CD4-positive, alpha-beta T cell treated with Interleukin-10 for 1 hour (primary cell): ENCODE measurements at regions not wholly inside any gene's neighbourhood (a gene's known extent, or its start where the extent isn't known, plus 50 kb on each side); places are given as distances from the start of the nearest gene placed in this dataset.
"Not testable (repeated sequence)": the region's sequence is repeated elsewhere in the genome, so short reads cannot be mapped to it uniquely, and the experiment has no call there.

ENCODE experiments used
- DNase-seq: peaks from one replicate; pipeline ENCODE4 v3.0.0-alpha.2; 2020

DNA sequence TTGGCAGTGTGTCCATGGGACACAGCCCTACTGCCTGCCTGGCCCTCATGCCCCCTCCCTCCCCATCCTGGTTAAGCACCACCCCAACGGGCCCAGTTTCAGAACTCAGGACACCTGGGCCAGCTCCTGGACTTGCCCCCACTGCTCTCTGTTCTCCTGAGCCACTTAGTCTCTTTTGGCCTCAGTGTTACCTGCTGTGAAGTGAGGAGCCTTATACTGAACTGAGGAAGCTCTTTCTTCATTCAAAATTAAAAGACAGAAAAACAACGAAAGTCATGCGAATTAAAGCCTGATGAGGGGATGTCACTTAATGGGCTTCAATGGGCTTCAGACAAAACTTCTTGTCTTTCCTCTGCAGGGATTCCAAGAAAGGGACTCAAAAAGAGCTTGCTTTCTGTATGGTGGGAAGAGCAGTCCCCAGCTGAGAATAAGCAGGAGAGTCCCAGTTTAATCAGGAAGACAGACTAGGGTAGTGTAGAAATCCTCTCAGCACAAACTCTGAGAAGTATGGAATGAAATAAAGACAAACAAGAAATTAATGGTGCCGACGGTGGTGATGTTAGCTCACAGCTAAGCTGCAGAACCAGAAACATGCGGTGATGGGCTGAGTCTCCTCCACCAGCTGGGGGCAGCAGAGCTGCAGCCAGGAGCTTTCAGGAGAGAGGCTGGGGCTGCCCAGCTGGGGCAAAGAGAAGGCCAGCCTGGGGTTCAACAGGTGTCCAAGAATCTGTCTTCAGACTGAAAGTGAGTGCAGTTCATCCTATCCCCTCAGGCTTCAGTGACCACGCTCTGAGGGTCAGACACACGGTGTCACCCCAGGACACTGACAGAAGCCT is 101.0 kb downstream of the GGTLC2 start:
- DNase-seq = peak; percentile 64

- DNase-seq = no peak
Observed at GRCh38 chr22:22746061-22746962, 101.9 kb downstream of the GGTLC2 start.

DNA sequence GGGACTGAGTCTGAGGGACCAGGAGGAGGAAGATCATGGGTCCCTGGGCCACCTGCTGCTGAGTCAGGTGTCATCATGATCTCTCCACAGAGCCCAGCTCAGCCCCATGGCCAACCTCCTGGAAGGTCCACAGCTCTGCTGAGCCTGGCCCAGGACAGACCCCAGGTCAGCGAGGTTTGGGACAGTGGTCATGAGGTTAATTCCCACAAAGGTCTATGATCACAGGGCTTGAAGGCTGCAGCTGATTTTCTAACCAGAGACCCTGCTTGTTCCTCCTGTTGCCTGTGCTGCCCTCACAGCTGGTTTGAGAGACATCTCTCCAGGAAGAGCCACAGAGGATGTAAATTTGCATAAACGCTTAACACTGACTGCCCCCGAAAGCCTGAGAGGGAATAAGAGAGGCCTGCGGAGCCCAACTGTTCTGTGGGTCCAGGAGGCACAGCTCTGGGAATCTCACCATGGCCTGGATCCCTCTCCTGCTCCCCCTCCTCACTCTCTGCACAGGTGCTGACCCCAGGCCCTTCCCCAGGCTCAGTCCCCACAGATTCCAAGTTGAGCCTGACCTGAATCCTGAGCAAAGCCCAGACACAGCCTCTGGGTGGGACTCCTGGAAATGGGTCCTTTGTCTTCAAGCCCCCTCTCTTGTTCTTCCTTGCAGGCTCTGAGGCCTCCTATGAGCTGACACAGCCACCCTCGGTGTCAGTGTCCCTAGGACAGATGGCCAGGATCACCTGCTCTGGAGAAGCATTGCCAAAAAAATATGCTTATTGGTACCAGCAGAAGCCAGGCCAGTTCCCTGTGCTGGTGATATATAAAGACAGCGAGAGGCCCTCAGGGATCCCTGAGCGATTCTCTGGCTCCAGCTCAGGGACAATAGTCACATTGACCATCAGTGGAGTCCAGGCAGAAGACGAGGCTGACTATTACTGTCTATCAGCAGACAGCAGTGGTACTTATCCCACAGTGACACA is 102.8 kb downstream of the GGTLC2 start:
- DNase-seq = no peak

- peak; percentile 61 for DNase-seq
Observed at GRCh38 chr22:22748297-22748743, 103.9 kb downstream of the GGTLC2 start.

GRCh38 chr22:22748756-22749155 is 104.3 kb downstream of the GGTLC2 start:
- no peak for DNase-seq

DNA sequence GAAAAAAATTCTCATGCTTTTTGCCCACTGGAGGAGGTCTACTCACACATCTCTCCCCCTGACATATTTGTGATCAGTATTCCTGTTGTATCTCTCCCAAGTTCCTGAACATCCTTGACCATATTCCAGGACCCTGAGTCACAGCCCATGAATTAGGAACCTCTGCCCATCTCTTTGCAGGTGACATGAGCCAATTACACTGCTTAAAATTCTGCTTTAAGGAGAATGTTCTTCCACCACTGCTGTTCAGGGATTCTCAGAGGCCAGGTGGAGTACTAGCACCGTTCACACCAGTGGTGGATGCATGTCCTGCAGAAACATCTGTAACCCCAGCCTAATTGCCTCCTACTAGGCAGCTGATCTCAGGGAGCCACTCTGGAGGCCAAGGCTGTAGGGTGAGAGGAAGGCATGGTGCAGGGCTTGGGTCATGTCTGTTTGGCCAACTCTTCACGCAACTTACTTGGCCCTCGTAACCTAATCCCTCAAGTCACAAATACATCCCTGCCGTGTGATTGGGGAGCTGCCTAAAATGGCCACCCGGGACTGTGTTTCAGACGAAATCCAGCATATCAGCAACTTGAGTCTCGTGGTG is 104.8 kb downstream of the GGTLC2 start:
- DNase-seq = no peak

- no peak for DNase-seq
Observed at GRCh38 chr22:22750335-22751042, 106.1 kb downstream of the GGTLC2 start.

DNA sequence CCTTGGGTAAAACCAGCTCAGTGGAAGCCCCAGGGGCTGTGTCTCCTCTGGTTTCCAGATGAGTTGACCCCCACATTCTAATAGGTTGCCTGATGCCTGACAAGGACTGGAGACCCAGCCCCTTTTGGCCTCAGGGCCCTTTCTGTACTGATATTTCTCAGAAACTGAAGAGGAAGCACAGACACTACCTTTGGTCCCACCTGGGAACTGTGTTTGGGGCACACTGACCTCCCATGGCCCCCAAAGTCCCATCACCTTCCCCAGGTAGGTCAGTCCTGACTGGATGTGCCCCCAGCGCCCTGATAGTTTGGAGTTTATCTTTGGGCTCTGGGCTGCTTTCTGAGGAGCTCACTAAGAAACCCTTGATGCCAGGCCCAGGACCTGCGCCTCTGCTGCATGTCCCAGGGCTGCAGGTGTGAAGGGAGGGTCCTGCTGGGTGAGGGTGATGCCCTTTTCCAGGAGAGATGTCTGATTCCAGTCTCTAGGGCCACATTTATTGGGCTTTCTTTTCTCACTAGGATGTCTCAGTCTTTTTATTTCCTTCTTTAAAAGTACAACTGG is 106.7 kb downstream of the GGTLC2 start:
- no peak for DNase-seq

DNA sequence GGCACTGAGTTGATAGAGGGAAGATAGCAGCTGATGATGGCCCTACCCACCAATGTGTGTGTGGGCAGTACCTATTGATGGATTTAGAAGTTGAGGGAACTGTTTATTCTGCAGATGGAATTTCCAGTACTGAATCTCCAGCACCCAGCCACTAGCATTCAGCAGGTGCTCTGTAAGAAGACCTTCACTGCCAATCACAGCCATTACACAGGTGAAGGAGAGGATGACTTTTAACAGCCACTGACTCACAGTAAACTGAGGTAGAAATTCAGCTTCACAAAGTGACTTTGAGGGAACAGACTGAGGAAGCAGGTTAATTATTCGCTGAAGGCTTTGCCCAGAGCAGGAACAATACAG is 107.8 kb downstream of the GGTLC2 start:
- DNase-seq = no peak

DNA sequence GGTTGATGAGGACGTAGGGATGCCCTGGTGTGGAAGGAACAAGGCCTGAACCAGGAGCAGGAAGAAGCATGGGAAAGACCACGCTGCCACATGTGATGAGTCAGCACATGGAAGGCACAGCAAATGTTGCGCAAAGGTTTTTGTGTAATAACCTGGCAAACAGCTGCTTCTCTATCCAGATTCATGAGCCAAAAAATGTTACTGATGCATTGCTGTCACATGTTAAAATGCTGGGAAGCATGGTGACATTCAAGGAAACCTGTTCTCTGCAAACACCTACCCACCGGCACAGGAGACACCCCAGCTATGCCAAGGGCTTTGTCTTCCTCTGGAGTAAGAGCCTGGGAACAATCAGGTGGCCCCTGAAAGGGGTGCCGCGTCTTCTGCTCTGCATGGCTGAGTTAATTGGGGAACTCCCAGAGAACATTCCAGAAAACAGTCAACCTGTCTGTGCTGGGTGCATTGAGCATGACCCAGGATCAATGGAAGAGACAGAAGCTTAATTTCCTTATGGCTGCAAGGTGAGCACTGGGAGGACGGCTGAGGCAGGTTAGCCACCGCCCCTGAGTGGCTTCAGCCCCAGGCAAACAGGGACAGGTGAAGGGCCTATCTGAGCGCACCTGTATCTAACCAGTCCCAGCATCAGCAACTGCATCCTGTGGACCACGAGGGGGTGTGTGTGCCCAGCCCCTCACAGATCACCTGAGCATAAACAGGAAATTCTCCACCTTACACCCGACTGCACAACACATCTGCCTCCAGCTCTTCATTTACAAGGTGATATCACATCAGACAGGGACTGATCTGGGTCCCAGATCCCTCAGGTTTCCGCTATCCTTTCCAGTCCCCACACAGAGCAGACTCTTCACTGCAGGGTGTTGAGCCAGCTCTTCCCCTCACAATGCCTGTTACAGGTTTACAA is 108.4 kb downstream of the GGTLC2 start:
- DNase-seq = peak; percentile 51

DNA sequence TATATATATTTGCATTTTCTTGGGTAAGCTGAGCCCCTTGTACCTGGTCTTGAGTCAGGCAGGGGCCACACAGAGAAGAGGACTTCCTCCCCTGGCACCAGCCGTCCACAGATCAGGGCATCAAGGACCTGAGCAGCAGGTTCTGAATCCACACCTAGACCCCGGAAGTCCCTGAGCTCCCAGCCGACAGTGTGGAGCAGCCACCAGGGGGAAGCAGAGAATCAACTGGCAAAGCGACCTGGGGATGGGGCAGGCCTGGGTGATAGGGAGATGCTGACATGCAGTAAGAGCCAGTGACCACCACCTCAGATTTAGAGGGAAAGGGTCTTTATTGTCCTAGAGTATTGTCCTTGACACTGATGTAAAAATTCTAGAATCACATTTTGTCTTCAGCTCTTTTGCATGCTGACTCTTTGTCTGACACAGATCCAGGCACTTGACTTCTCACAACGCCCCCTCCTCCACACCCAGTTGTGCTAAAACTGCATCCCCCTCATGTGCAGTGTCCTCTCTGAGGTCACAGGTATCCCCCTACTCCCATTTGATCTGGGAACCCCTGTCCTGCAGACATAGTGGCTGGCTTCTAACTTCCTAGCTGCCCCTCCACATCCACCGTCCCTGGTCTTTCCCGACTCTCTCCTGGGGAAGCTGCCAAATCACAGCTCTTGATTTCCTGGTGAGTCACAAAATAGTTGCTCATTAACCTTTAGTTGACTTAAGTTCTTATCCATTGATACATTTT is 109.3 kb downstream of the GGTLC2 start:
- peak; percentile 85 for DNase-seq

GRCh38 chr22:22754268-22754657 is 109.8 kb downstream of the GGTLC2 start:
- DNase-seq = no peak

DNA sequence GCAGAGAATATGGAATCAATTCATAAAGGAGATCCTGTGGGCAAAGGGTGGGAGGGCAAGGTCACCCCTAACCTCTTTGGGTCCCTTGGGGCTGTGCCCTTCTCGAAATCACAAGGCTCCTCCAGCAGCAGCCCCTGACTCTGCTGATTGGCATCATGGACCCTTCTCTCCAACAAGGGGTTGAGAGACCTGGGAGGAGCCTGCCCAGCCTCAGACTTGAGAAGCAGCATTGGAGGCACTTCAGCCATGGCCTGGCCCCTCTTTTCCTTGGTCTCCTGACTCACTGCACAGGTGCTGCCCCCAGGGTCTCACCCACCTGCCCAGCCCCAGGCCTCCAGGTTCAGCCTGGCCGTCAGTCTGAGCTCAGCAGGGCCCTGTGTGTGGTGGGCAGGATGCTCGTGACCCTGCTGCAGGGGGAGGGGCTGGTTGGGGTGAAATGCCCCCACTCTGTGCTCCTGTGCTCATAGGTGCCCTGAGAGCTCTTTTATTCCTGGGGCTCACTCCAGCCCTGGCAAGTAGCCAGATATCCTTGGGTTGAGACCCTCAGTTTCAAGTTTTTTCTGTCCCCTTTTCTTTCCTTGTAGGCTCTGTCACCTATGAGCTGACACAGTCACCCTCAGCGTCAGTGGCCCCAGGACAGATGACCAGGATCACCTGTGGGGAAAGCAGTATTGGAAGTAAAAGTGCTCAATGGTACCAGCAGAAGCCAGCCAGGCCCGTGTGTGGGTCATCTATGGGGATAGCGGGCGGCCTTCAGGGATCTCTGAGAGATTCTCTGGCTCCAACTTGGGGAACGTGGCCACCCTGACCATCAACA is 110.8 kb downstream of the GGTLC2 start:
- no peak for DNase-seq

- no peak for DNase-seq
Observed at GRCh38 chr22:22755778-22756100, 111.3 kb downstream of the GGTLC2 start.

DNA sequence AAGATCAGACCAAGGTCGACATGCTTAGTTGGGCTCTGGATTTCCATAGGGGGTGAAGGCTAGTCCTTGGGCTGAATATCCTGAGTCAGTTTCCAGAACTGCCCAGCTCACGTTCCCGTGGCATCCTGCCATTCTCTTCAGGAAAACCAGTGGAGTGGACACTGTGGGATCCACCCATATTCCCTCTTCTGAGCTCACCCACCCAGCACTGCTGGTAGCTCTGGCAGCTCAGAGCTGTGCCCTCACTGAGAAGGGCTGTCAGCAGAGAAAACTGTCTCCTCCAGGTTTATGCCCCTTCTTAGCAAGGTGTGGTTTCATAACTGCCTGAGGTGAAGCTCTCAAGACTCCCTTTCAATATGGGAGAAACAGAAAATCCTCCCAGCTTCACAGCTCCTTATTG is 111.7 kb downstream of the GGTLC2 start:
- DNase-seq = no peak

- DNase-seq = not testable (repeated sequence)
Observed at GRCh38 chr22:22756551-22757201, 112.3 kb downstream of the GGTLC2 start.

GRCh38 chr22:22758101-22758807 is 113.8 kb downstream of the GGTLC2 start:
- not testable (repeated sequence) for DNase-seq
